Liver (tissue), 3 donors: ENCODE measurements at regions not wholly inside any gene's neighbourhood (a gene's known extent, or its start where the extent isn't known, plus 50 kb on each side); places are given as distances from the start of the nearest gene placed in this dataset.

ENCODE experiments used
- EGR1 ChIP-seq, 2 donors: IDR thresholded peaks; 2 replicates each; pipeline ENCODE4 v1.6.1; 2016 to 2018; ENCODE audit warnings: antibody characterized with exemption in 2 of 2, low read depth in 2 of 2
- JUND ChIP-seq, 2 donors: IDR thresholded peaks; 2 replicates each; pipeline ENCODE4 v1.6.1; 2016; ENCODE audit warnings: antibody characterized with exemption in 2 of 2
- RAD21 ChIP-seq, 2 donors: IDR thresholded peaks; 2 replicates each; pipeline ENCODE4 v1.6.1; 2016; ENCODE audit warnings: antibody characterized with exemption in 2 of 2, mild to moderate bottlenecking in 2 of 2
- REST ChIP-seq: IDR thresholded peaks from 2 replicates; pipeline ENCODE4 v1.6.1; 2016; ENCODE audit warnings: antibody characterized with exemption, mild to moderate bottlenecking
- TF ChIP-seq, protein P1 (sequence below): fragments of 150-350 bp; IDR thresholded peaks from 2 replicates; pipeline ENCODE4 v1.5.1; 2017; ENCODE audit warnings: improper control_type of control experiment, low read depth, low read length; ENCODE audit not compliant: missing input control
- donor health status: healthy.
- donor health status: healthy.

- TF ChIP-seq REST (no peak), RAD21 (IDR thresholded peaks at IDR 0.05) (no peak), JUND (IDR thresholded peaks at IDR 0.05) (no peak), EGR1 (IDR thresholded peaks at IDR 0.05; ENCODE audit: low read depth in 2 of 2) (no peak)
- TF ChIP-seq, protein P1, sequence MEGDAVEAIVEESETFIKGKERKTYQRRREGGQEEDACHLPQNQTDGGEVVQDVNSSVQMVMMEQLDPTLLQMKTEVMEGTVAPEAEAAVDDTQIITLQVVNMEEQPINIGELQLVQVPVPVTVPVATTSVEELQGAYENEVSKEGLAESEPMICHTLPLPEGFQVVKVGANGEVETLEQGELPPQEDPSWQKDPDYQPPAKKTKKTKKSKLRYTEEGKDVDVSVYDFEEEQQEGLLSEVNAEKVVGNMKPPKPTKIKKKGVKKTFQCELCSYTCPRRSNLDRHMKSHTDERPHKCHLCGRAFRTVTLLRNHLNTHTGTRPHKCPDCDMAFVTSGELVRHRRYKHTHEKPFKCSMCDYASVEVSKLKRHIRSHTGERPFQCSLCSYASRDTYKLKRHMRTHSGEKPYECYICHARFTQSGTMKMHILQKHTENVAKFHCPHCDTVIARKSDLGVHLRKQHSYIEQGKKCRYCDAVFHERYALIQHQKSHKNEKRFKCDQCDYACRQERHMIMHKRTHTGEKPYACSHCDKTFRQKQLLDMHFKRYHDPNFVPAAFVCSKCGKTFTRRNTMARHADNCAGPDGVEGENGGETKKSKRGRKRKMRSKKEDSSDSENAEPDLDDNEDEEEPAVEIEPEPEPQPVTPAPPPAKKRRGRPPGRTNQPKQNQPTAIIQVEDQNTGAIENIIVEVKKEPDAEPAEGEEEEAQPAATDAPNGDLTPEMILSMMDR: no peak
Measured at GRCh38 chr6:120303527-120303926, 954.0 kb upstream of the MAN1A1 start.
